ENCODE measurements at regions not wholly inside any gene's neighbourhood (a gene's known extent, or its start where the extent isn't known, plus 50 kb on each side); places are given as distances from the start of the nearest gene placed in this dataset.

GRCh38 chr11:12599408-12600143 is 74.6 kb upstream of the TEAD1 start:
- POLR2A ChIA-PET = no interaction called here
- H3K27me3 ChIP-seq (replicated peaks in 1 of 4; ENCODE audit: control extremely low read depth in 1 of 4, control insufficient read depth in 3 of 4, insufficient read depth in 4 of 4, low read length in 3 of 4) = peaks cover 0 to 4% (median 0%) of the 10 kb centered on the region in 4 experiments
- intact Hi-C loops (cut with micrococcal nuclease) = no loop called here
- no peaks in the 10 kb centered on the region for H3K36me3 ChIP-seq (replicated peaks in 1 of 2; ENCODE audit: control extremely low read depth in 1 of 2, control insufficient read depth in 1 of 2, extremely low read depth in 1 of 2, insufficient read depth in 2 of 2, low read length in 1 of 2)
- TF ChIP-seq CTCF (IDR thresholded peaks at IDR 0.05) (peak; percentile 68), EZH2 (IDR thresholded peaks at IDR 0.05; ENCODE audit: borderline replicate concordance, insufficient read depth, low read depth, low read length, poor library complexity, severe bottlenecking) (no peak)
- H3K27ac ChIP-seq (ENCODE audit: low read length in 2 of 2) = no peak overlapping the region
- no peak overlapping the region for H3K4me2 ChIP-seq (replicated peaks; ENCODE audit: low read depth, low read length, poor library complexity, severe bottlenecking)
- whole genome bisulfite sequencing (ENCODE audit: insufficient coverage) = 68% methylated on average over 6 of the region's 15 CpGs
- no peaks in the 10 kb centered on the region for H3K4me1 ChIP-seq (ENCODE audit: control insufficient read depth in 2 of 2, insufficient read depth in 2 of 2, low read length in 2 of 2)
- no peak overlapping the region for H3K4me3 ChIP-seq (ENCODE audit: control extremely low read depth in 1 of 5, extremely low read depth in 1 of 5, insufficient read depth in 1 of 5, low read depth in 2 of 5, low read length in 4 of 5)
- no peaks in the 10 kb centered on the region for H3K79me2 ChIP-seq (ENCODE audit: control insufficient read depth, insufficient read depth, low read length)
- DNase-seq (peak; percentile 18), ATAC-seq (ENCODE audit: low read depth) (no peak)
- H4K20me1 ChIP-seq (ENCODE audit: control insufficient read depth, insufficient read depth, low read length, poor library complexity, severe bottlenecking) = no peaks in the 10 kb centered on the region
- peaks cover 10% of the 10 kb centered on the region for H3K27me3 Mint-ChIP-seq
- no peaks in the 10 kb centered on the region for H3K9me3 Mint-ChIP-seq (ENCODE audit: insufficient read depth)
- H3K4me3 Mint-ChIP-seq = no peak overlapping the region
- no peaks in the 10 kb centered on the region for H3K4me1 Mint-ChIP-seq
- H2AFZ ChIP-seq (ENCODE audit: insufficient read depth, low read depth, low read length, poor library complexity, severe bottlenecking) = no peak overlapping the region
- H3K9me3 ChIP-seq (ENCODE audit: control extremely low read depth in 1 of 3, control insufficient read depth in 2 of 3, insufficient read depth in 1 of 3, low read length in 2 of 3) = no peaks in the 10 kb centered on the region
- H3K27ac Mint-ChIP-seq = no peak overlapping the region
- CTCF ChIA-PET = interaction anchor here (0.8 to 1.3 kb wide), 5 partner anchors 9 to 736 kb away, joined by 3 to 6 read pairs (median 4); no protein-coding TSS in a partner anchor
- no peak overlapping the region for H3K9ac ChIP-seq (ENCODE audit: low read length)

GRCh38 chr11:12600829-12601228 is 73.4 kb upstream of the TEAD1 start:
- H3K36me3 ChIP-seq (replicated peaks in 1 of 2; ENCODE audit: control extremely low read depth in 1 of 2, control insufficient read depth in 1 of 2, extremely low read depth in 1 of 2, insufficient read depth in 2 of 2, low read length in 1 of 2) = no peaks in the 10 kb centered on the region
- H3K9me3 Mint-ChIP-seq (ENCODE audit: insufficient read depth) = no peaks in the 10 kb centered on the region
- no peak overlapping the region for H3K4me3 Mint-ChIP-seq
- intact Hi-C loops (cut with micrococcal nuclease) = no loop called here
- no peaks in the 10 kb centered on the region for H4K20me1 ChIP-seq (ENCODE audit: control insufficient read depth, insufficient read depth, low read length, poor library complexity, severe bottlenecking)
- POLR2A ChIA-PET = no interaction called here
- H3K4me1 Mint-ChIP-seq = no peaks in the 10 kb centered on the region
- H3K9me3 ChIP-seq (ENCODE audit: control extremely low read depth in 1 of 3, control insufficient read depth in 2 of 3, insufficient read depth in 1 of 3, low read length in 2 of 3) = no peaks in the 10 kb centered on the region
- no peaks in the 10 kb centered on the region for H3K79me2 ChIP-seq (ENCODE audit: control insufficient read depth, insufficient read depth, low read length)
- no peak overlapping the region for H3K27ac ChIP-seq (ENCODE audit: low read length in 2 of 2)
- ATAC-seq (ENCODE audit: low read depth) = no peak
- no peak overlapping the region for H2AFZ ChIP-seq (ENCODE audit: insufficient read depth, low read depth, low read length, poor library complexity, severe bottlenecking)
- TF ChIP-seq EZH2 (IDR thresholded peaks at IDR 0.05; ENCODE audit: borderline replicate concordance, insufficient read depth, low read depth, low read length, poor library complexity, severe bottlenecking) = no peak
- no peak for TF ChIP-seq CTCF (IDR thresholded peaks at IDR 0.05)
- H3K4me3 ChIP-seq (ENCODE audit: control extremely low read depth in 1 of 5, extremely low read depth in 1 of 5, insufficient read depth in 1 of 5, low read depth in 2 of 5, low read length in 4 of 5) = no peak overlapping the region
- H3K27me3 Mint-ChIP-seq = peaks cover 10% of the 10 kb centered on the region
- no peak overlapping the region for H3K9ac ChIP-seq (ENCODE audit: low read length)
- H3K4me2 ChIP-seq (replicated peaks; ENCODE audit: low read depth, low read length, poor library complexity, severe bottlenecking) = no peak overlapping the region
- peaks cover 0 to 4% (median 0%) of the 10 kb centered on the region in 4 experiments for H3K27me3 ChIP-seq (replicated peaks in 1 of 4; ENCODE audit: control extremely low read depth in 1 of 4, control insufficient read depth in 3 of 4, insufficient read depth in 4 of 4, low read length in 3 of 4)
- H3K4me1 ChIP-seq (ENCODE audit: control insufficient read depth in 2 of 2, insufficient read depth in 2 of 2, low read length in 2 of 2) = no peaks in the 10 kb centered on the region
- no peak overlapping the region for H3K27ac Mint-ChIP-seq
- DNase-seq = no peak
- CTCF ChIA-PET = no interaction called here
- 90% methylated on average over 4 of the region's 6 CpGs for WGBS (ENCODE audit: insufficient coverage)

Data from B cell (primary cell).